HL-60 (cell line): ENCODE measurements at regions not wholly inside any gene's neighbourhood (a gene's known extent, or its start where the extent isn't known, plus 50 kb on each side); places are given as distances from the start of the nearest gene placed in this dataset.

Experiments
- DNase-seq, 2 experiments: peaks; one replicate each; pipeline ENCODE4 v3.0.0-alpha.2; 2010 to 2020; ENCODE audit warnings: low read depth in 1 of 2, low spot score in 1 of 2
- H3K27ac ChIP-seq: fragments of 250-450 bp; sonication (Bioruptor Pico); replicated peaks from 2 replicates; pipeline ENCODE4 v1.5.1; 2020; ENCODE audit warnings: mild to moderate bottlenecking, moderate library complexity
- H3K27me3 ChIP-seq: fragments of 250-450 bp; sonication (Bioruptor Pico); 2 replicates; pipeline ENCODE4 v1.5.1; 2021; ENCODE audit warnings: mild to moderate bottlenecking, moderate library complexity; ENCODE audit not compliant: insufficient read depth, poor library complexity, severe bottlenecking
- H3K4me3 ChIP-seq: replicated peaks from 2 replicates; pipeline ENCODE4 v1.5.1; 2011; ENCODE audit warnings: mild to moderate bottlenecking, control low read depth, low read length; ENCODE audit not compliant: insufficient read depth
- CTCF ChIP-seq: IDR thresholded peaks from one replicate; pipeline ENCODE4 v1.5.1; 2011; ENCODE audit warnings: low read length, control low read depth, inconsistent platforms; ENCODE audit not compliant: insufficient read depth
- GABPA ChIP-seq: IDR thresholded peaks from 2 replicates; pipeline ENCODE4 v1.6.1; 2012; ENCODE audit warnings: low read depth
- POLR2AphosphoS5 ChIP-seq: IDR thresholded peaks from 2 replicates; pipeline ENCODE4 v1.6.1; 2012; ENCODE audit warnings: low read depth
- REST ChIP-seq: IDR thresholded peaks from 2 replicates; pipeline ENCODE4 v1.6.1; 2012; ENCODE audit warnings: low read depth; ENCODE audit not compliant: insufficient replicate concordance
- SPI1 ChIP-seq: IDR thresholded peaks from 2 replicates; pipeline ENCODE4 v1.6.1; 2012; ENCODE audit warnings: low read depth, mild to moderate bottlenecking, borderline replicate concordance

GRCh38 chr20:7734216-7734615 lies 206.0 kb downstream of the HAO1 start:
- no peak overlapping the region for H3K4me3 ChIP-seq
- TF ChIP-seq SPI1, result no peak
- no peak for TF ChIP-seq POLR2AphosphoS5
- no peak for TF ChIP-seq REST
- no peak for TF ChIP-seq CTCF

GRCh38 chr20:7736336-7736735 lies 203.9 kb downstream of the HAO1 start:
- TF ChIP-seq SPI1, result no peak
- no peak for TF ChIP-seq GABPA
- TF ChIP-seq POLR2AphosphoS5, result no peak
- TF ChIP-seq REST, result no peak
- no peak for TF ChIP-seq CTCF
- Histone ChIP-seq H3K4me3 (no peak overlapping the region), H3K27me3 (no peaks in the 10 kb centered on the region), H3K27ac (no peak overlapping the region)
- DNase-seq, result no peak

More at GRCh38 chr20:7734216-7734615, 206.0 kb downstream of the HAO1 start:
- no peak for DNase-seq
- Histone ChIP-seq H3K27ac (no peak overlapping the region), H3K27me3 (no peaks in the 10 kb centered on the region)

GRCh38 chr20:7741866-7742265 lies 198.4 kb downstream of the HAO1 start:
- DNase-seq, result no peak
- TF ChIP-seq GABPA (no peak), SPI1 (no peak), REST (no peak), POLR2AphosphoS5 (no peak), CTCF (no peak)
- Histone ChIP-seq H3K4me3 (no peak overlapping the region), H3K27me3 (no peaks in the 10 kb centered on the region), H3K27ac (no peak overlapping the region)
